ENCODE measurements at regions not wholly inside any gene's neighbourhood (a gene's known extent, or its start where the extent isn't known, plus 50 kb on each side); places are given as distances from the start of the nearest gene placed in this dataset.

DNA sequence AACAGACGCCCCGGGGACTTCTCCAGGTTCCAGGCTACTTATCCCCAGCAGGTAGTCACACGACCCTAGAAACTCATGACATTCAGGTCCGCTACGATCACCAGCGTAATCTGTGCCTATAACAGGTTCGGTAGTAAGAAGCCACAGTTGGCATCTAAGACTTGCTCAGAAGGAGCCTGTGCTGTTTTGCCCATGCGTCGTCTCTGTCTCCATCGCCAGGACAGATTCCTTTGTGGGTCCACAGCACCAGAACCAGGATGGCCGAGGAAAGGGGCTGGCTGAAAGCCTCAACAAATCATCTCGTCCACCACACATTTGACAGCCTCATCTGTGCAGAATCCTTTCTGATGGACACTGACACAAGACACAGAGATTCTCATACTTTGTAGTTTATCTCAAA lies 319.5 kb upstream of the AGA start:
- 85% methylated on average over 11 of the region's 12 CpGs for WGBS (ENCODE audit: insufficient coverage)
- H3K27me3 Mint-ChIP-seq, result no peaks in the 10 kb centered on the region
- H3K36me3 ChIP-seq (ENCODE audit: control insufficient read depth in 2 of 2, extremely low read depth in 1 of 2, insufficient read depth in 1 of 2, low read length in 1 of 2), result no peaks in the 10 kb centered on the region
- ATAC-seq (replicated peaks in 1 of 4), result no peak
- H3K4me3 Mint-ChIP-seq, result no peak overlapping the region
- no peak for DNase-seq
- CTCF ChIA-PET, result no interaction called here
- no peaks in the 10 kb centered on the region for H3K27me3 ChIP-seq (replicated peaks in 1 of 2; ENCODE audit: control insufficient read depth in 2 of 2, extremely low read depth in 1 of 2, insufficient read depth in 2 of 2, low read length in 1 of 2)
- no peaks in the 10 kb centered on the region for H3K4me1 Mint-ChIP-seq
- no peak overlapping the region for H3K27ac Mint-ChIP-seq
- no peaks in the 10 kb centered on the region for H3K36me3 Mint-ChIP-seq
- no peak overlapping the region for H3K27ac ChIP-seq (ENCODE audit: low read length)
- POLR2A ChIA-PET, result no interaction called here
- H3K4me3 ChIP-seq (ENCODE audit: control insufficient read depth in 1 of 2, extremely low read depth in 1 of 2, low read length in 1 of 2), result no peak overlapping the region
- no peaks in the 10 kb centered on the region for H3K9me3 Mint-ChIP-seq
- H3K4me1 ChIP-seq (ENCODE audit: control insufficient read depth in 1 of 2, extremely low read depth in 1 of 2, insufficient read depth in 2 of 2, low read length in 2 of 2), result no peaks in the 10 kb centered on the region
- H3K9me3 ChIP-seq, result no peaks in the 10 kb centered on the region

- Histone ChIP-seq H3K27ac (ENCODE audit: low read length) (no peak overlapping the region), H3K4me1 (ENCODE audit: control insufficient read depth in 1 of 2, extremely low read depth in 1 of 2, insufficient read depth in 2 of 2, low read length in 2 of 2) (no peaks in the 10 kb centered on the region), H3K27me3 (replicated peaks in 1 of 2; ENCODE audit: control insufficient read depth in 2 of 2, extremely low read depth in 1 of 2, insufficient read depth in 2 of 2, low read length in 1 of 2) (no peaks in the 10 kb centered on the region), H3K9me3 (no peaks in the 10 kb centered on the region), H3K36me3 (ENCODE audit: control insufficient read depth in 2 of 2, extremely low read depth in 1 of 2, insufficient read depth in 1 of 2, low read length in 1 of 2) (no peaks in the 10 kb centered on the region), H3K4me3 (ENCODE audit: control insufficient read depth in 1 of 2, extremely low read depth in 1 of 2, low read length in 1 of 2) (no peak overlapping the region)
- Mint-ChIP-seq H3K27me3 (no peaks in the 10 kb centered on the region), H3K36me3 (no peaks in the 10 kb centered on the region), H3K4me1 (no peaks in the 10 kb centered on the region), H3K27ac (no peak overlapping the region), H3K9me3 (no peaks in the 10 kb centered on the region), H3K4me3 (no peak overlapping the region)
- POLR2A ChIA-PET, result no interaction called here
- DNase-seq (no peak), ATAC-seq (replicated peaks in 1 of 4) (no peak)
- WGBS (ENCODE audit: insufficient coverage), result no CpG with 5 or more reads among the region's 4 CpGs
- CTCF ChIA-PET, result no interaction called here
Measured at GRCh38 chr4:177769155-177769554, 326.9 kb upstream of the AGA start.

GRCh38 chr4:177770776-177771175 lies 328.5 kb upstream of the AGA start:
- H3K9me3 Mint-ChIP-seq, result no peaks in the 10 kb centered on the region
- no peak overlapping the region for H3K27ac ChIP-seq (ENCODE audit: low read length)
- ATAC-seq (replicated peaks in 1 of 4), result no peak
- POLR2A ChIA-PET, result interaction anchor here in 1 of 2 donors (0.5 kb wide), 1 partner anchor 8 kb away, joined by 3 read pairs; no protein-coding TSS in a partner anchor
- H3K4me3 Mint-ChIP-seq, result no peak overlapping the region
- no peak overlapping the region for H3K4me3 ChIP-seq (ENCODE audit: control insufficient read depth in 1 of 2, extremely low read depth in 1 of 2, low read length in 1 of 2)
- H3K36me3 ChIP-seq (ENCODE audit: control insufficient read depth in 2 of 2, extremely low read depth in 1 of 2, insufficient read depth in 1 of 2, low read length in 1 of 2), result no peaks in the 10 kb centered on the region
- no peaks in the 10 kb centered on the region for H3K4me1 ChIP-seq (ENCODE audit: control insufficient read depth in 1 of 2, extremely low read depth in 1 of 2, insufficient read depth in 2 of 2, low read length in 2 of 2)
- no peaks in the 10 kb centered on the region for H3K27me3 Mint-ChIP-seq
- CTCF ChIA-PET, result interaction anchor here in 1 of 2 donors (1.1 kb wide), 1 partner anchor 17 kb away, joined by 3 read pairs; no protein-coding TSS in a partner anchor
- H3K27me3 ChIP-seq (replicated peaks in 1 of 2; ENCODE audit: control insufficient read depth in 2 of 2, extremely low read depth in 1 of 2, insufficient read depth in 2 of 2, low read length in 1 of 2), result no peaks in the 10 kb centered on the region
- no peak for DNase-seq
- WGBS (ENCODE audit: insufficient coverage), result 78% methylated on average over 1 of the region's 2 CpGs
- H3K4me1 Mint-ChIP-seq, result no peaks in the 10 kb centered on the region
- H3K9me3 ChIP-seq, result no peaks in the 10 kb centered on the region
- no peak overlapping the region for H3K27ac Mint-ChIP-seq
- H3K36me3 Mint-ChIP-seq, result no peaks in the 10 kb centered on the region

DNA sequence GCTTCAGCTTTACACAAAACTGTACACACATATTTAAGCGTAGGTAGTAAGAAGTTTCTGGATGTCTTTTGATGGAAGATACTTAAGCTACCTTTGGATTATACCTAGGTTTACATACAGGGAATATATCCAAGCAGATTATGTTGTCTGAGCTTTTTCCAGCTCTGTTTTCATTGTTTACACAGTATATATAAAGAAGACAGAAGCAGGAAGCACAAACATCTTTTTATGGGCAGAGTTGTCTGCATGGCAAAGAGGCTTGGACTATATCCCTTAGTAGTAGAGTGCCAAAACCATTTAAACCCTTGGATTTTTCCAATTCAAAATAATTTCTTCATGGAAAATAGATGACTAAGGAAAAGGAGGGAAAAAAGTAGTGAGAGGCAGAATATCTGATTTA lies 329.4 kb upstream of the AGA start:
- Histone ChIP-seq H3K27ac (ENCODE audit: low read length) (no peak overlapping the region), H3K36me3 (ENCODE audit: control insufficient read depth in 2 of 2, extremely low read depth in 1 of 2, insufficient read depth in 1 of 2, low read length in 1 of 2) (no peaks in the 10 kb centered on the region), H3K4me3 (ENCODE audit: control insufficient read depth in 1 of 2, extremely low read depth in 1 of 2, low read length in 1 of 2) (no peak overlapping the region), H3K9me3 (no peaks in the 10 kb centered on the region), H3K4me1 (ENCODE audit: control insufficient read depth in 1 of 2, extremely low read depth in 1 of 2, insufficient read depth in 2 of 2, low read length in 2 of 2) (no peaks in the 10 kb centered on the region), H3K27me3 (replicated peaks in 1 of 2; ENCODE audit: control insufficient read depth in 2 of 2, extremely low read depth in 1 of 2, insufficient read depth in 2 of 2, low read length in 1 of 2) (no peaks in the 10 kb centered on the region)
- Mint-ChIP-seq H3K9me3 (no peaks in the 10 kb centered on the region), H3K36me3 (no peaks in the 10 kb centered on the region), H3K4me1 (no peaks in the 10 kb centered on the region), H3K4me3 (no peak overlapping the region), H3K27me3 (no peaks in the 10 kb centered on the region), H3K27ac (no peak overlapping the region)
- no peak for DNase-seq
- ChIA-PET CTCF (interaction anchor here in 1 of 2 donors (1.1 kb wide), 1 partner anchor 18 kb away, joined by 3 read pairs; no protein-coding TSS in a partner anchor), POLR2A (no interaction called here)
- ATAC-seq (replicated peaks in 1 of 4), result no peak
- WGBS (ENCODE audit: insufficient coverage), result no CpG with 5 or more reads among the region's 1 CpG

DNA sequence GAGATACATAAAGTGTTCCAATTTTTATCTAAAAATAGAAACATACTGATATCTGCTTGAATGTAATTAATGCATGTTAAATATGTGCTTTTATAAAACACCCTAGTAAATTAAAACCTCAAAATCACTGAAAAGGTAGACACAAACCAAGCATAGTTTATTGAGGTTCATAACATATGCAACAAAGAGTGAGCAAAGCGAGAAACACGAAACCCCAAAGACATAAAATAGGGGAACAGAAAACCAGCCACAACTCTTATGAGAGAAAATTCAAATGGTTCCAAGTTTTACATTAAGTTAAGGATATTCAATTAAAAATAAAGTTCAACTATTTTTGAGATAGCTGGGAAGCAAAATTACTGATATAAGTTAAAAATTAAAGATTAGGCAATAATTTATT lies 336.4 kb upstream of the AGA start:
- H3K36me3 Mint-ChIP-seq, result no peaks in the 10 kb centered on the region
- Histone ChIP-seq H3K36me3 (ENCODE audit: control insufficient read depth in 2 of 2, extremely low read depth in 1 of 2, insufficient read depth in 1 of 2, low read length in 1 of 2) (no peaks in the 10 kb centered on the region), H3K4me3 (ENCODE audit: control insufficient read depth in 1 of 2, extremely low read depth in 1 of 2, low read length in 1 of 2) (no peak overlapping the region), H3K27ac (ENCODE audit: low read length) (no peak overlapping the region), H3K4me1 (ENCODE audit: control insufficient read depth in 1 of 2, extremely low read depth in 1 of 2, insufficient read depth in 2 of 2, low read length in 2 of 2) (no peaks in the 10 kb centered on the region), H3K9me3 (no peaks in the 10 kb centered on the region), H3K27me3 (replicated peaks in 1 of 2; ENCODE audit: control insufficient read depth in 2 of 2, extremely low read depth in 1 of 2, insufficient read depth in 2 of 2, low read length in 1 of 2) (peaks cover 0 to 6% of the 10 kb centered on the region in 2 experiments)
- no peak overlapping the region for H3K4me3 Mint-ChIP-seq
- no CpG with 5 or more reads among the region's 2 CpGs for WGBS (ENCODE audit: insufficient coverage)
- no peaks in the 10 kb centered on the region for H3K4me1 Mint-ChIP-seq
- POLR2A ChIA-PET, result interaction anchor here (0.6 kb wide), 2 partner anchors 8 to 1919 kb away, joined by 3 to 4 read pairs; no protein-coding TSS in a partner anchor
- H3K27me3 Mint-ChIP-seq, result peaks cover 3 to 4% of the 10 kb centered on the region in 2 donors
- H3K27ac Mint-ChIP-seq, result no peak overlapping the region
- DNase-seq (no peak), ATAC-seq (replicated peaks in 1 of 4) (no peak)
- CTCF ChIA-PET, result no interaction called here
- no peaks in the 10 kb centered on the region for H3K9me3 Mint-ChIP-seq

DNA sequence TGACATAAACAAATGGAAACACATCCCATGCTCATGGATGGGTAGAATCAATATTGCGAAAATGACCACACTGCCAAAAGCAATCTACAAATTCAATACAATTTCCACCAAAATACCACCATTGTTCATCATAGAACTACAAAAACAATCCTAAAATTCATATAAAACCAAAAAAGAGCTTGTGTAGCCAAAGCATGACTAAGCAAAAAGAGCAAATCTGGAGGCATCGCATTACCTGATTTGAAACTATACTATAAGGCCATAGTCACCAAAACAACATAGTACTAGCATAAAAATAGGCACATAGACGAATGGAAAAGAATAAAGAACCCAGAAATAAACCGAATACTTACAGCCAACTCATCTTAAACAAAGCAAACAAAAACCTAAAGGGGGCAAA lies 342.8 kb upstream of the AGA start:
- 83% methylated on average over 1 of the region's 4 CpGs for WGBS (ENCODE audit: insufficient coverage)
- no peak for DNase-seq
- peaks cover 0 to 6% of the 10 kb centered on the region in 2 experiments for H3K27me3 ChIP-seq (replicated peaks in 1 of 2; ENCODE audit: control insufficient read depth in 2 of 2, extremely low read depth in 1 of 2, insufficient read depth in 2 of 2, low read length in 1 of 2)
- no peaks in the 10 kb centered on the region for H3K9me3 ChIP-seq
- H3K4me3 Mint-ChIP-seq, result no peak overlapping the region
- H3K9me3 Mint-ChIP-seq, result no peaks in the 10 kb centered on the region
- H3K27ac ChIP-seq (ENCODE audit: low read length), result no peak overlapping the region
- no peaks in the 10 kb centered on the region for H3K36me3 ChIP-seq (ENCODE audit: control insufficient read depth in 2 of 2, extremely low read depth in 1 of 2, insufficient read depth in 1 of 2, low read length in 1 of 2)
- H3K4me1 ChIP-seq (ENCODE audit: control insufficient read depth in 1 of 2, extremely low read depth in 1 of 2, insufficient read depth in 2 of 2, low read length in 2 of 2), result no peaks in the 10 kb centered on the region
- no peaks in the 10 kb centered on the region for H3K36me3 Mint-ChIP-seq
- H3K4me1 Mint-ChIP-seq, result no peaks in the 10 kb centered on the region
- H3K27ac Mint-ChIP-seq, result no peak overlapping the region
- ChIA-PET POLR2A (interaction anchor here in 1 of 2 donors (0.6 kb wide), 1 partner anchor 86 kb away, joined by 3 read pairs; no protein-coding TSS in a partner anchor), CTCF (no interaction called here)
- no peak overlapping the region for H3K4me3 ChIP-seq (ENCODE audit: control insufficient read depth in 1 of 2, extremely low read depth in 1 of 2, low read length in 1 of 2)
- ATAC-seq (replicated peaks in 1 of 4), result no peak
- H3K27me3 Mint-ChIP-seq, result peaks cover 2 to 3% of the 10 kb centered on the region in 2 donors

DNA sequence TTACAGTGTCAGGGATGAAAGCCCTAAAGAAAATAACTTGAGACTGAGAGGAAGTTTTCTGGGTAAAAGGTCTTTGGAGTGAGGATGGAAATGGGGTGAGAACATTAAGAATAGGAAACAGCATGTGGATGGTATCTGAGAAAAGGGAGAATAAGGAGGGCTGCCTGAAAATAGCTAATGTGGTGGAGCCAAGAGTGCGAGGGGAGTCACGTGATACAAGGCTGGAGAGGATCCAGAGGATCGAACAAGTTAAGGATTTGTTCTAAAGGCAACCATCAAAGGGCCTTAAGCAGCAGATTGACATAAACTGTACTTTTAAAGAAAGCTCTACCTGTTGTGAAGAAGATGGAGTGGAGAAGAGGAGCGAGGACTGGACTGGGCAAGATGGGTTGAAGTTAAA lies 347.4 kb upstream of the AGA start:
- Histone ChIP-seq H3K4me1 (ENCODE audit: control insufficient read depth in 1 of 2, extremely low read depth in 1 of 2, insufficient read depth in 2 of 2, low read length in 2 of 2) (no peaks in the 10 kb centered on the region), H3K9me3 (no peaks in the 10 kb centered on the region), H3K36me3 (ENCODE audit: control insufficient read depth in 2 of 2, extremely low read depth in 1 of 2, insufficient read depth in 1 of 2, low read length in 1 of 2) (no peaks in the 10 kb centered on the region), H3K27ac (ENCODE audit: low read length) (no peak overlapping the region), H3K4me3 (ENCODE audit: control insufficient read depth in 1 of 2, extremely low read depth in 1 of 2, low read length in 1 of 2) (no peak overlapping the region), H3K27me3 (replicated peaks in 1 of 2; ENCODE audit: control insufficient read depth in 2 of 2, extremely low read depth in 1 of 2, insufficient read depth in 2 of 2, low read length in 1 of 2) (no peaks in the 10 kb centered on the region)
- ATAC-seq (replicated peaks in 1 of 4) (no peak), DNase-seq (no peak)
- Mint-ChIP-seq H3K27me3 (peaks cover 0 to 3% of the 10 kb centered on the region in 2 donors), H3K4me1 (no peaks in the 10 kb centered on the region), H3K4me3 (no peak overlapping the region), H3K36me3 (no peaks in the 10 kb centered on the region), H3K27ac (no peak overlapping the region), H3K9me3 (no peaks in the 10 kb centered on the region)
- POLR2A ChIA-PET, result interaction anchor here in 1 of 2 donors (0.5 kb wide), 1 partner anchor 469 kb away, joined by 3 read pairs; no protein-coding TSS in a partner anchor
- CTCF ChIA-PET, result no interaction called here
- 89% methylated on average over 3 of the region's 4 CpGs for WGBS (ENCODE audit: insufficient coverage)
